OCI-LY1 (cell line): ENCODE measurements at regions not wholly inside any gene's neighbourhood (a gene's known extent, or its start where the extent isn't known, plus 50 kb on each side); places are given as distances from the start of the nearest gene placed in this dataset.

Source experiments
- H2AFZ ChIP-seq: fragments of 200-600 bp; sonication (generic), shearing (Covaris generic); 2 replicates; pipeline ENCODE4 v1.6.0; 2014; ENCODE audit warnings: antibody characterized with exemption, mild to moderate bottlenecking, low read length
- H3F3A ChIP-seq: fragments of 200-600 bp; sonication (generic), shearing (Covaris generic); 2 replicates; pipeline ENCODE4 v1.6.0; 2014; ENCODE audit warnings: mild to moderate bottlenecking, antibody characterized with exemption, low read length, moderate library complexity; ENCODE audit not compliant: insufficient read depth
- H3K27ac ChIP-seq: fragments of 200-600 bp; sonication (generic); 2 replicates; pipeline ENCODE4 v1.5.1; 2014; ENCODE audit warnings: low read length, mixed run types, mild to moderate bottlenecking, low read depth; ENCODE audit not compliant: poor library complexity, severe bottlenecking
- H3K27me3 ChIP-seq: fragments of 200-600 bp; sonication (generic); 2 replicates; pipeline ENCODE4 v1.6.0; 2014; ENCODE audit warnings: antibody characterized with exemption, mild to moderate bottlenecking, low read length, moderate library complexity; ENCODE audit not compliant: insufficient read depth
- H3K36me3 ChIP-seq: fragments of 200-600 bp; sonication (generic); 2 replicates; pipeline ENCODE4 v1.6.1; 2014; ENCODE audit warnings: mild to moderate bottlenecking, antibody characterized with exemption, low read length, moderate library complexity, mixed read lengths; ENCODE audit not compliant: insufficient read depth
- H3K4me1 ChIP-seq: fragments of 200-600 bp; sonication (generic); 2 replicates; pipeline ENCODE4 v1.5.1; 2014; ENCODE audit warnings: mild to moderate bottlenecking, low read length, moderate library complexity; ENCODE audit not compliant: insufficient read depth, severe bottlenecking
- H3K4me2 ChIP-seq: fragments of 200-600 bp; sonication (generic), shearing (Covaris generic); 2 replicates; pipeline ENCODE4 v1.6.1; 2014; ENCODE audit warnings: low read length
- H3K4me3 ChIP-seq: fragments of 200-600 bp; sonication (generic); 2 replicates; pipeline ENCODE4 v1.5.1; 2014; ENCODE audit warnings: low read length, low read depth, mild to moderate bottlenecking, mixed read lengths; ENCODE audit not compliant: poor library complexity, severe bottlenecking
- H3K79me2 ChIP-seq: fragments of 200-600 bp; shearing (Covaris generic); 2 replicates; pipeline ENCODE4 v1.6.1; 2016; ENCODE audit warnings: mixed run types, low read length, mixed read lengths; ENCODE audit not compliant: insufficient read depth
- H3K9ac ChIP-seq: fragments of 200-600 bp; sonication (generic), shearing (Covaris generic); 2 replicates; pipeline ENCODE4 v1.6.1; 2014; ENCODE audit warnings: mild to moderate bottlenecking, low read length, mixed read lengths
- H3K9me2 ChIP-seq: fragments of 200-600 bp; sonication (generic), shearing (Covaris generic); 2 replicates; pipeline ENCODE4 v1.6.1; 2014; ENCODE audit warnings: low read depth, mild to moderate bottlenecking, low read length, mixed read lengths
- H3K9me3 ChIP-seq: fragments of 200-600 bp; shearing (Covaris generic); 2 replicates; pipeline ENCODE4 v1.6.1; 2014; ENCODE audit warnings: low read length, mixed read lengths
- H4K20me1 ChIP-seq: fragments of 200-600 bp; sonication (generic), shearing (Covaris generic); 2 replicates; pipeline ENCODE4 v1.6.0; 2016; ENCODE audit warnings: mild to moderate bottlenecking, low read length; ENCODE audit not compliant: insufficient read depth
- EZH2 ChIP-seq: fragments of 200-600 bp; sonication (generic), shearing (Covaris generic); IDR thresholded peaks from 2 replicates; pipeline ENCODE4 v1.8.0; 2017; ENCODE audit warnings: borderline replicate concordance, mixed run types, mild to moderate bottlenecking, antibody characterized with exemption, low read length, moderate library complexity, mixed read lengths
- TF ChIP-seq, protein P1 (sequence below): fragments of 200-600 bp; sonication (generic), shearing (Covaris generic); IDR thresholded peaks from 2 replicates; pipeline ENCODE4 v1.5.1; 2017; ENCODE audit warnings: mild to moderate bottlenecking, antibody characterized with exemption, low read length, moderate library complexity, mixed read lengths

DNA sequence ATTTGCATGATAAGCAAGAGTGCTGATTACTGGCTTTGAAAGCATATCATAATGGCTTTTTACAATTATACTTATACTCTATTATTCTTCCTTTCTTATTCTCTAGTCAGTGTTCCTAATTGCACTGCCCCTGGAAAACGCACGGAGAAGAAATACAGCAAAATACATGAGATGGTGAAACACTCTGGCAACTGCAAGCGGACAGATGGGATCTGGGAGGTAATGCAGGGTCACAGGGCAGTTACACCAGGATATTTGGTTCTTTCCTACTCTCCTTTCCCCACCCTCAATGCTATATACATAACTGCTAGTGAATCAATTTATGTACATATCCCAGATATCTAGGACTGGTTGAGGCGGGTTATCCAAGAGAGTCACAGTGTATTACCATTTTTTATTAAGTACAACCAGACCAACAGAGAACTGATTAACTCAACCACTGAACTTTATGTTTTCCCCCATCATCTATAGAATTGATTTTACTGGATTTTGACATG is 423.7 kb downstream of the ZSWIM6 start:
- H3K27me3 ChIP-seq = no peaks in the 10 kb centered on the region
- no peaks in the 10 kb centered on the region for H4K20me1 ChIP-seq
- no peaks in the 10 kb centered on the region for H3F3A ChIP-seq
- no peaks in the 10 kb centered on the region for H3K36me3 ChIP-seq
- TF ChIP-seq, protein P1, sequence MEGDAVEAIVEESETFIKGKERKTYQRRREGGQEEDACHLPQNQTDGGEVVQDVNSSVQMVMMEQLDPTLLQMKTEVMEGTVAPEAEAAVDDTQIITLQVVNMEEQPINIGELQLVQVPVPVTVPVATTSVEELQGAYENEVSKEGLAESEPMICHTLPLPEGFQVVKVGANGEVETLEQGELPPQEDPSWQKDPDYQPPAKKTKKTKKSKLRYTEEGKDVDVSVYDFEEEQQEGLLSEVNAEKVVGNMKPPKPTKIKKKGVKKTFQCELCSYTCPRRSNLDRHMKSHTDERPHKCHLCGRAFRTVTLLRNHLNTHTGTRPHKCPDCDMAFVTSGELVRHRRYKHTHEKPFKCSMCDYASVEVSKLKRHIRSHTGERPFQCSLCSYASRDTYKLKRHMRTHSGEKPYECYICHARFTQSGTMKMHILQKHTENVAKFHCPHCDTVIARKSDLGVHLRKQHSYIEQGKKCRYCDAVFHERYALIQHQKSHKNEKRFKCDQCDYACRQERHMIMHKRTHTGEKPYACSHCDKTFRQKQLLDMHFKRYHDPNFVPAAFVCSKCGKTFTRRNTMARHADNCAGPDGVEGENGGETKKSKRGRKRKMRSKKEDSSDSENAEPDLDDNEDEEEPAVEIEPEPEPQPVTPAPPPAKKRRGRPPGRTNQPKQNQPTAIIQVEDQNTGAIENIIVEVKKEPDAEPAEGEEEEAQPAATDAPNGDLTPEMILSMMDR = no peak
- no peak for TF ChIP-seq EZH2
- no peak overlapping the region for H3K9ac ChIP-seq
- H3K4me3 ChIP-seq = no peak overlapping the region
- no peaks in the 10 kb centered on the region for H3K79me2 ChIP-seq
- no peaks in the 10 kb centered on the region for H3K9me2 ChIP-seq
- H3K4me1 ChIP-seq = no peaks in the 10 kb centered on the region
- H3K4me2 ChIP-seq = no peak overlapping the region
- H2AFZ ChIP-seq = no peak overlapping the region
- no peaks in the 10 kb centered on the region for H3K9me3 ChIP-seq
- no peak overlapping the region for H3K27ac ChIP-seq

DNA sequence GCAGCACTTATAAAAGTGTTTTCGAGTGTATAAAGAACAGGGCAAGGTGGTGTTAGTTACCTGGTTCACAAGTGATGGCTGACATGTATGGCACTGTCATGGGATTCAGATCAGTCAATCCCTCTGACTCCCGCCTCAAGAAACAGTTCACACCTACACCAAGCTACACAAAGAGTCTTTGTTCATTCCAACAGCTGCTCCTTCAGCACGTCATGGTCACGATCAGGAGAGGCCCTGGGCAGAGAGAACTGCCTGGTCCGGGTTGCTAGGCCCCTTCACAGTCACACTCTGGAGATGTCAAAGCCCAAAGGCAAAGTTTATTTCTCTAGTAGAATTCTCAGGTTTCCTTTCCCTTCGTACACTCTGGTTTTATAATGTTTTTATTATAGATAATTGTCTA is 426.7 kb downstream of the ZSWIM6 start:
- Histone ChIP-seq H3K4me1 (no peaks in the 10 kb centered on the region), H3K36me3 (no peaks in the 10 kb centered on the region), H4K20me1 (no peaks in the 10 kb centered on the region), H3K9me2 (no peaks in the 10 kb centered on the region), H3K79me2 (no peaks in the 10 kb centered on the region), H3K4me3 (no peak overlapping the region), H3K27me3 (no peaks in the 10 kb centered on the region), H3K9me3 (no peaks in the 10 kb centered on the region), H2AFZ (no peak overlapping the region), H3K9ac (no peak overlapping the region), H3K4me2 (no peak overlapping the region), H3K27ac (no peak overlapping the region), H3F3A (no peaks in the 10 kb centered on the region)
- TF ChIP-seq, protein P1 = no peak
- TF ChIP-seq EZH2 = no peak

GRCh38 chr5:61765471-61765870 is 433.4 kb downstream of the ZSWIM6 start:
- no peaks in the 10 kb centered on the region for H3K36me3 ChIP-seq
- H4K20me1 ChIP-seq = no peaks in the 10 kb centered on the region
- no peaks in the 10 kb centered on the region for H3K4me1 ChIP-seq
- no peaks in the 10 kb centered on the region for H3F3A ChIP-seq
- H3K27ac ChIP-seq = no peak overlapping the region
- no peak overlapping the region for H3K9ac ChIP-seq
- no peaks in the 10 kb centered on the region for H3K27me3 ChIP-seq
- no peak overlapping the region for H2AFZ ChIP-seq
- H3K4me3 ChIP-seq = no peak overlapping the region
- TF ChIP-seq, protein P1 = no peak
- TF ChIP-seq EZH2 = no peak
- H3K4me2 ChIP-seq = no peak overlapping the region
- H3K9me3 ChIP-seq = no peaks in the 10 kb centered on the region
- H3K9me2 ChIP-seq = no peaks in the 10 kb centered on the region
- no peaks in the 10 kb centered on the region for H3K79me2 ChIP-seq
